Astrocyte (in vitro differentiated cells and primary cell): ENCODE measurements at regions not wholly inside any gene's neighbourhood (a gene's known extent, or its start where the extent isn't known, plus 50 kb on each side); places are given as distances from the start of the nearest gene placed in this dataset.

ENCODE experiments used
- DNase-seq: peaks from one replicate; pipeline ENCODE4 v3.0.0-alpha.2; 2010; ENCODE audit warnings: low read depth
- FAIRE-seq: peaks from 2 replicates; lab custom pipeline; 2011; peaks lifted over from hg19 to GRCh38; lab: Jason Lieb, UNC
- H2AFZ ChIP-seq: 2 replicates; pipeline ENCODE4 v1.6.0; 2012; ENCODE audit warnings: low read depth, low read length, inconsistent platforms
- H3K27ac ChIP-seq: 2 replicates; pipeline ENCODE4 v1.5.1; 2011; ENCODE audit warnings: low read depth, low read length, inconsistent platforms
- H3K27me3 ChIP-seq: 2 replicates; pipeline ENCODE4 v1.6.0; 2011; ENCODE audit warnings: low read length, inconsistent platforms; ENCODE audit not compliant: insufficient read depth
- H3K36me3 ChIP-seq: 2 replicates; pipeline ENCODE4 v1.5.1; 2011; ENCODE audit warnings: low read length, inconsistent platforms; ENCODE audit not compliant: insufficient read depth
- H3K4me1 ChIP-seq: 2 replicates; pipeline ENCODE4 v1.5.1; 2011; ENCODE audit warnings: low read length, inconsistent platforms; ENCODE audit not compliant: insufficient read depth
- H3K4me2 ChIP-seq: 2 replicates; pipeline ENCODE4 v1.6.0; 2012; ENCODE audit warnings: low read length, inconsistent platforms
- H3K4me3 ChIP-seq: 2 replicates; pipeline ENCODE4 v1.5.1; 2011; ENCODE audit warnings: low read depth, mild to moderate bottlenecking, low read length, inconsistent platforms; ENCODE audit not compliant: insufficient read depth
- H3K79me2 ChIP-seq: 2 replicates; pipeline ENCODE4 v1.6.0; 2012; ENCODE audit warnings: mild to moderate bottlenecking, low read length, inconsistent platforms; ENCODE audit not compliant: insufficient read depth
- H3K9ac ChIP-seq: 2 replicates; pipeline ENCODE4 v1.6.0; 2012; ENCODE audit warnings: mild to moderate bottlenecking, low read length, inconsistent platforms
- H3K9me3 ChIP-seq: 2 replicates; pipeline ENCODE4 v1.5.1; 2012; ENCODE audit warnings: low read depth, mild to moderate bottlenecking, low read length, inconsistent platforms; ENCODE audit not compliant: insufficient read depth
- H4K20me1 ChIP-seq: 2 replicates; pipeline ENCODE4 v1.6.0; 2012; ENCODE audit warnings: low read length, inconsistent platforms; ENCODE audit not compliant: insufficient read depth
- H3K27ac Mint-ChIP-seq: one replicate; pipeline ENCODE4 v1.8.0; 2021; ENCODE audit warnings: mild to moderate bottlenecking, mixed read lengths; ENCODE audit not compliant: unreplicated experiment
- H3K27me3 Mint-ChIP-seq: one replicate; pipeline ENCODE4 v1.8.0; 2021; ENCODE audit warnings: low read depth, mixed read lengths; ENCODE audit not compliant: unreplicated experiment
- H3K36me3 Mint-ChIP-seq: one replicate; pipeline ENCODE4 v1.8.0; 2021; ENCODE audit warnings: low read depth, mixed read lengths; ENCODE audit not compliant: unreplicated experiment
- H3K4me1 Mint-ChIP-seq: one replicate; pipeline ENCODE4 v1.8.0; 2021; ENCODE audit warnings: low read depth, mixed read lengths; ENCODE audit not compliant: unreplicated experiment
- H3K4me3 Mint-ChIP-seq: one replicate; pipeline ENCODE4 v1.8.0; 2021; ENCODE audit warnings: mild to moderate bottlenecking, moderate library complexity, mixed read lengths; ENCODE audit not compliant: unreplicated experiment
- H3K9me3 Mint-ChIP-seq: one replicate; pipeline ENCODE4 v1.8.0; 2021; ENCODE audit warnings: mild to moderate bottlenecking, mixed read lengths; ENCODE audit not compliant: unreplicated experiment
- EZH2 ChIP-seq: IDR thresholded peaks from 2 replicates; pipeline ENCODE4 v1.6.1; 2012; ENCODE audit warnings: mild to moderate bottlenecking, low read length, inconsistent platforms; ENCODE audit not compliant: insufficient read depth
- TF ChIP-seq, protein P1 (sequence below): IDR thresholded peaks from 2 replicates; pipeline ENCODE4 v1.5.1; 2011; ENCODE audit warnings: low read depth, mild to moderate bottlenecking, inconsistent platforms, low read length, moderate library complexity; ENCODE audit not compliant: insufficient read depth

DNA sequence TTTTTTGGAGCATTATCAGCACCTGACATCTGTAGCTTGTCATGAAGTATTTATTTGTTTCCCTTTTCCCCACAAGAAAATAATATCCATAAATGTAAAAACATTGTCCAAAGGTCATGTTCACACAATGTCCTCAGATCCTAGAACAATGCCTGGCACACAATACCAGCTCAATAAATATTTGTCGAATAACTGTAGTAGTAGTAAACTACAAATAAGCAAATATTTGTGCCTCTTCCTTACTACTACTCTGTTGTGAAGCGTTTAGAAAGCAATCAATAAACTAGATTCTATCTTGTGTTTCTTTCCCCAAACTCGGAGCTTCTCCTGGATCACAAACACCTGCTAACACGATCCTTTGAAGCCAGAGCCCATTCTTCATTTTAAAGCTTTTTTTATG, 459.6 kb upstream of the NECTIN3 start:
- Mint-ChIP-seq H3K4me3 (no peak overlapping the region), H3K27ac (no peak overlapping the region), H3K9me3 (no peaks in the 10 kb centered on the region), H3K27me3 (no peaks in the 10 kb centered on the region), H3K4me1 (no peaks in the 10 kb centered on the region), H3K36me3 (no peaks in the 10 kb centered on the region)
- Histone ChIP-seq H3K9me3 (no peaks in the 10 kb centered on the region), H3K27me3 (no peaks in the 10 kb centered on the region), H3K4me2 (no peak overlapping the region), H3K4me3 (no peak overlapping the region), H4K20me1 (no peaks in the 10 kb centered on the region), H3K9ac (no peak overlapping the region), H3K27ac (no peak overlapping the region), H3K79me2 (no peaks in the 10 kb centered on the region), H2AFZ (no peak overlapping the region), H3K4me1 (peaks cover 3% of the 10 kb centered on the region), H3K36me3 (no peaks in the 10 kb centered on the region)
- FAIRE-seq = no peak
- TF ChIP-seq, protein P1, sequence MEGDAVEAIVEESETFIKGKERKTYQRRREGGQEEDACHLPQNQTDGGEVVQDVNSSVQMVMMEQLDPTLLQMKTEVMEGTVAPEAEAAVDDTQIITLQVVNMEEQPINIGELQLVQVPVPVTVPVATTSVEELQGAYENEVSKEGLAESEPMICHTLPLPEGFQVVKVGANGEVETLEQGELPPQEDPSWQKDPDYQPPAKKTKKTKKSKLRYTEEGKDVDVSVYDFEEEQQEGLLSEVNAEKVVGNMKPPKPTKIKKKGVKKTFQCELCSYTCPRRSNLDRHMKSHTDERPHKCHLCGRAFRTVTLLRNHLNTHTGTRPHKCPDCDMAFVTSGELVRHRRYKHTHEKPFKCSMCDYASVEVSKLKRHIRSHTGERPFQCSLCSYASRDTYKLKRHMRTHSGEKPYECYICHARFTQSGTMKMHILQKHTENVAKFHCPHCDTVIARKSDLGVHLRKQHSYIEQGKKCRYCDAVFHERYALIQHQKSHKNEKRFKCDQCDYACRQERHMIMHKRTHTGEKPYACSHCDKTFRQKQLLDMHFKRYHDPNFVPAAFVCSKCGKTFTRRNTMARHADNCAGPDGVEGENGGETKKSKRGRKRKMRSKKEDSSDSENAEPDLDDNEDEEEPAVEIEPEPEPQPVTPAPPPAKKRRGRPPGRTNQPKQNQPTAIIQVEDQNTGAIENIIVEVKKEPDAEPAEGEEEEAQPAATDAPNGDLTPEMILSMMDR = no peak
- no peak for TF ChIP-seq EZH2
- no peak for DNase-seq

DNA sequence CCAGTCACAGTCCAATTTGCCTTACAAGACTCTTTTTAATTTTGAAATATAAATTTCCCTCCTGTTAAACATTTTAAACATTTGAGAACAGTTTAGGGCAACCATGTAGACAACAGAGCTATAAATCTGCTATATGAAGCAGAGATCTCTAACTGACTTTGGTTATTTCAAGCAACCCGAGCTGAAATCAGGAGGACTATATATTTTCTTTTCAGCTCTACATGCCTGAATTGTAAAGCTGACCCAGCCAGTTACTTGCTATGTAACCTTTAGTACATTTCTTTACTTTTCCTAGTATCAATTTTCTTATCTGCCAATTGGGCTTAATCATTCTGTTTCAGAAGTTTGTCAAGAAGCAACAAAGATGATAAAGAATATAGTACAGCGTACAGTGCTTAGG, 457.4 kb upstream of the NECTIN3 start:
- Histone ChIP-seq H3K36me3 (no peaks in the 10 kb centered on the region), H3K27ac (no peak overlapping the region), H3K9me3 (no peaks in the 10 kb centered on the region), H3K9ac (no peak overlapping the region), H2AFZ (no peak overlapping the region), H3K79me2 (no peaks in the 10 kb centered on the region), H3K4me1 (no peaks in the 10 kb centered on the region), H4K20me1 (no peaks in the 10 kb centered on the region), H3K27me3 (no peaks in the 10 kb centered on the region), H3K4me3 (no peak overlapping the region), H3K4me2 (no peak overlapping the region)
- DNase-seq (no peak), FAIRE-seq (no peak)
- Mint-ChIP-seq H3K27me3 (no peaks in the 10 kb centered on the region), H3K4me1 (no peaks in the 10 kb centered on the region), H3K27ac (no peak overlapping the region), H3K36me3 (no peaks in the 10 kb centered on the region), H3K4me3 (no peak overlapping the region), H3K9me3 (no peaks in the 10 kb centered on the region)
- TF ChIP-seq EZH2 = no peak
- TF ChIP-seq, protein P1 = no peak

DNA sequence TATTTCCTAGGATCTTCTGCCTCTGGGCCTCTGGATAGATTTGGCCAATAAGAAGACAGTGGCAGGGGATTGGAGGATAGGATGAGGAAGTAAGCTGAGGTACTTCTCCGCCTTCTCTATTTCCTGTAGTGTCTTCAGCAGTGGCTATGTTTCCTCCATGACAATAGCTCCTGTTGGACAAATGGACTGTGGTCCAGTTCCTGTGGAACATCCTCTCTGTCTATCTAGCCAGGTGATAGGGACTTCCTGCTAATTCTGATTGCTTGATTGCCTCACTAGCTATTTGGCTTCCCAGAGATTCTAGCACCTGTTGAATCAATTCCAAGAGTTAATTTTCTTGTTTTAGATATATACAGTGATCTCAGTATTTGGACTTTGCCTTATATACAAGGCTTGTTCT, 456.2 kb upstream of the NECTIN3 start:
- Mint-ChIP-seq H3K27ac (no peak overlapping the region), H3K9me3 (no peaks in the 10 kb centered on the region), H3K4me3 (no peak overlapping the region), H3K36me3 (no peaks in the 10 kb centered on the region), H3K4me1 (no peaks in the 10 kb centered on the region), H3K27me3 (no peaks in the 10 kb centered on the region)
- Histone ChIP-seq H2AFZ (no peak overlapping the region), H3K27me3 (no peaks in the 10 kb centered on the region), H3K4me1 (no peaks in the 10 kb centered on the region), H4K20me1 (no peaks in the 10 kb centered on the region), H3K27ac (no peak overlapping the region), H3K4me2 (no peak overlapping the region), H3K36me3 (no peaks in the 10 kb centered on the region), H3K4me3 (no peak overlapping the region), H3K9ac (no peak overlapping the region), H3K79me2 (no peaks in the 10 kb centered on the region), H3K9me3 (no peaks in the 10 kb centered on the region)
- TF ChIP-seq EZH2 = no peak
- TF ChIP-seq, protein P1 = no peak
- DNase-seq = no peak
- no peak for FAIRE-seq
